MCF 10A (cell line): ENCODE measurements at regions not wholly inside any gene's neighbourhood (a gene's known extent, or its start where the extent isn't known, plus 50 kb on each side); places are given as distances from the start of the nearest gene placed in this dataset.

ENCODE experiments used
- BruUV-seq: library from RNA; stranded (reverse); fragments of 400-500 nt; replicated peaks from 2 replicates; lab custom pipeline; 2021; lab: Mats Ljungman, UMichigan
- CTCF ChIA-PET: fragments of 300-600 bp; sonication (Branson Sonifier 250); formaldehyde crosslinking; extraction: SDS; loops from one replicate; lab custom pipeline; 2021; ENCODE audit warnings: antibody characterized with exemption, inconsistent platforms; lab: Yijun Ruan, JAX
- POLR2A ChIA-PET: fragments of 300-600, 350-650 bp; sonication (Branson Sonifier 250); formaldehyde crosslinking; extraction: SDS; loops from one replicate; lab custom pipeline; 2020; ENCODE audit warnings: antibody characterized with exemption, inconsistent platforms; lab: Yijun Ruan, JAX
- DNase-seq: peaks from one replicate; pipeline ENCODE4 v3.0.0-alpha.2; 2018; ENCODE audit not compliant: unreplicated experiment
- H3K27ac Mint-ChIP-seq: one replicate; pipeline ENCODE4 v1.8.0; 2022; ENCODE audit warnings: mild to moderate bottlenecking, low read depth, mixed read lengths; ENCODE audit not compliant: unreplicated experiment
- H3K27me3 Mint-ChIP-seq: one replicate; pipeline ENCODE4 v1.8.0; 2022; ENCODE audit warnings: mixed read lengths; ENCODE audit not compliant: insufficient read depth, unreplicated experiment
- H3K36me3 Mint-ChIP-seq: one replicate; pipeline ENCODE4 v1.8.0; 2022; ENCODE audit warnings: mild to moderate bottlenecking, moderate library complexity, mixed read lengths; ENCODE audit not compliant: insufficient read depth, unreplicated experiment
- H3K4me1 Mint-ChIP-seq: one replicate; pipeline ENCODE4 v1.8.0; 2022; ENCODE audit warnings: mixed read lengths; ENCODE audit not compliant: insufficient read depth, unreplicated experiment
- H3K4me3 Mint-ChIP-seq: one replicate; pipeline ENCODE4 v1.8.0; 2022; ENCODE audit warnings: mild to moderate bottlenecking, moderate library complexity, mixed read lengths; ENCODE audit not compliant: unreplicated experiment
- H3K9me3 Mint-ChIP-seq: one replicate; pipeline ENCODE4 v1.8.0; 2022; ENCODE audit warnings: mixed read lengths; ENCODE audit not compliant: unreplicated experiment
- intact Hi-C: fragments of 100-400 bp; cut with micrococcal nuclease; formaldehyde crosslinking; loops from 2 replicates; pipeline ENCODE4 v1.14.1; 2022
- TF ChIP-seq, protein P1 (sequence below): fragments of 200-600 bp; IDR thresholded peaks from one replicate; pipeline ENCODE4 v1.8.0; 2022; ENCODE audit warnings: antibody characterized with exemption, mild to moderate bottlenecking; ENCODE audit not compliant: unreplicated experiment

DNA sequence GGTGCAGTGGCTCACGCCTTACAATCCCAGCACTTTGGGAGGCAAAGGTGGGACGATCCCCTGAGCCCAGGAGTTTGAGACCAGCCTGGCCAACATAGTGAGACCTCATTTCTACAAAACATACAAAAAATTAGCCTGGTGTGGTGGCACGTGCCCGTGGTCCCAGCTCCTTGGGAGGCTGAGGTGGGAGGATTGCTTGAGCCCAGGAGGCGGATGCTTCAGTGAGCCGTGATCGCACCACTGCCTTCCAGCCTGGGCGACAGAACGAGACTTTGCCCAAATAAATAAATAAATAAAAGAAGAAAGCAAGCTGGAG, 91.7 kb upstream of the SEC11C start:
- POLR2A ChIA-PET = no interaction called here
- no peak for DNase-seq
- Mint-ChIP-seq H3K4me1 (peaks cover 31% of the 10 kb centered on the region), H3K4me3 (no peak overlapping the region), H3K27me3 (no peaks in the 10 kb centered on the region), H3K27ac (no peak overlapping the region), H3K9me3 (no peaks in the 10 kb centered on the region), H3K36me3 (peaks cover 10% of the 10 kb centered on the region)
- intact Hi-C loops = no loop called here
- TF ChIP-seq, protein P1, sequence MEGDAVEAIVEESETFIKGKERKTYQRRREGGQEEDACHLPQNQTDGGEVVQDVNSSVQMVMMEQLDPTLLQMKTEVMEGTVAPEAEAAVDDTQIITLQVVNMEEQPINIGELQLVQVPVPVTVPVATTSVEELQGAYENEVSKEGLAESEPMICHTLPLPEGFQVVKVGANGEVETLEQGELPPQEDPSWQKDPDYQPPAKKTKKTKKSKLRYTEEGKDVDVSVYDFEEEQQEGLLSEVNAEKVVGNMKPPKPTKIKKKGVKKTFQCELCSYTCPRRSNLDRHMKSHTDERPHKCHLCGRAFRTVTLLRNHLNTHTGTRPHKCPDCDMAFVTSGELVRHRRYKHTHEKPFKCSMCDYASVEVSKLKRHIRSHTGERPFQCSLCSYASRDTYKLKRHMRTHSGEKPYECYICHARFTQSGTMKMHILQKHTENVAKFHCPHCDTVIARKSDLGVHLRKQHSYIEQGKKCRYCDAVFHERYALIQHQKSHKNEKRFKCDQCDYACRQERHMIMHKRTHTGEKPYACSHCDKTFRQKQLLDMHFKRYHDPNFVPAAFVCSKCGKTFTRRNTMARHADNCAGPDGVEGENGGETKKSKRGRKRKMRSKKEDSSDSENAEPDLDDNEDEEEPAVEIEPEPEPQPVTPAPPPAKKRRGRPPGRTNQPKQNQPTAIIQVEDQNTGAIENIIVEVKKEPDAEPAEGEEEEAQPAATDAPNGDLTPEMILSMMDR = no peak
- no TSS peak for BruUV-seq
- CTCF ChIA-PET = interaction anchor here (0.6 to 1.4 kb wide), 3 partner anchors 27 to 354 kb away, joined by 3 to 5 read pairs (median 4); no protein-coding TSS in a partner anchor

DNA sequence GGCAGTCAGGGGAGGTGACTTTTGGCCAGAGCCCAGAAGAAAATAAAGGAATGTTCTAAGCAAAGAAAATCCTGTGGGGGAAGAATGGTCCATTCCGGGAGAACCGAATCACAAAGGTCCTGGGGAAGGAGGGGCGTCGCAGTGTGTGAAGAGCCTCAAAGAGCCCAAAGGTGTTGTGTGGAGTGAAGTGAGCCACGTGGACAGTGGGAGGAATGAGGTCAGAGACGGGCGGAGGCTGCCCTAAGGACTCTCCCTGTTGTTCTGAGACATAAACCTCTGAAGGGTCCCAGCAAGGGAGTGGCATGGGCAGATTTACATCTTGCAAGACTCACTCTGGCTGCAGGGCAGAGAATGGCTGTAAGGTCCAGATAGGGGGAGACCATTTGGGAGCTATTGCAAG, 91.3 kb upstream of the SEC11C start:
- H3K9me3 Mint-ChIP-seq = no peaks in the 10 kb centered on the region
- intact Hi-C loops = no loop called here
- H3K4me3 Mint-ChIP-seq = no peak overlapping the region
- POLR2A ChIA-PET = no interaction called here
- no TSS peak for BruUV-seq
- no peak overlapping the region for H3K27ac Mint-ChIP-seq
- peaks cover 35% of the 10 kb centered on the region for H3K4me1 Mint-ChIP-seq
- H3K27me3 Mint-ChIP-seq = no peaks in the 10 kb centered on the region
- DNase-seq = no peak
- TF ChIP-seq, protein P1 = no peak
- CTCF ChIA-PET = interaction anchor here (0.6 to 1.4 kb wide), 3 partner anchors 32 to 398 kb away, joined by 3 to 5 read pairs (median 4); no protein-coding TSS in a partner anchor
- H3K36me3 Mint-ChIP-seq = peaks cover 10% of the 10 kb centered on the region

DNA sequence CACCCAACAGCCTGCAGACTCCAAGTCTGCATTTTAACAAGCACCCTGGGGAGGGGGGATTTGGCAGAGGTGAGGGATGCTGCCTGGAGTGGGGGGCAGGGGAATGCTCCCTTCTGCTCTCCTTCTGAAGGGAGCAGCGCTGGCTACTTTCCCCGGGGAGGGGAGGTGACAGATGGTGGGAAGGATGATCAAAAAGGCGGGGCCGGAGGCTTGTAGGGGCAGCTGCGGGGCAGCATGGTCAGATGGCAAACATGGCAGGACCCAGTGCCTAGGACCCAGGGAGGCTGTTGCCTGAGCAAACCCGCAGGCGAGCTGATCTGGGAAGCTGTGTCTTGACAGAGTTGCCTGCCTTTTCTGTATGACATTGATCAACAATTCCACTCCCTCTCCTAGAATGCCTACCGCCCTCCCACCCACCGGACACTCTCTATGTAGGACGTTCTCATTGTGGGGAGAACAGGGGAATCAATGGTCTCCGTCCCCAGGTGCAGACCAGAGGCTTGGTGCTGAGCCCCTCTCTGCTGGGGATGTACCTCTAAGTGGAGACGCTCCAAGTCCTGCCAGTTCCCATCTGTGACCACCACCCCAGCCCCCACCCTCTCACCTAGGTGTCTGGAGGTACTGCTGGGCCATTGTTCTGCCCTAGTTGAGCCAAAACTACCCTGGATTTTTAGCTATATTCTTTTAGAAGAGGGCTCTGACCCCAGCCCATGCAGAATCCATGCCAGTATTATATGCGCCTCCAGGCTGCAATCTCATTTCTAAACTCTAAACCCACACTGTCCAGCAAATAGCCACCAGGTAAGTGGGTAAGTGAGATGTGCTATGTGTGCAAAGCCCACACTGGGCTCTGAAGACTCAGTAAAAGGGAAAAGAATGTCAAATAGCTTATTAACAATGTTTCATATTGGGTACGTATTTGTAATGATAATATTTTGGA, 89.7 kb upstream of the SEC11C start:
- Mint-ChIP-seq H3K27me3 (no peaks in the 10 kb centered on the region), H3K36me3 (peaks cover 10% of the 10 kb centered on the region), H3K9me3 (no peaks in the 10 kb centered on the region), H3K4me1 (peaks cover 36% of the 10 kb centered on the region), H3K27ac (no peak overlapping the region), H3K4me3 (no peak overlapping the region)
- DNase-seq = no peak
- TF ChIP-seq, protein P1 = no peak
- POLR2A ChIA-PET = interaction anchor here (0.6 kb wide), 1 partner anchor 137 kb away, joined by 4 read pairs; no protein-coding TSS in a partner anchor
- intact Hi-C loops = no loop called here
- no TSS peak for BruUV-seq
- CTCF ChIA-PET = interaction anchor here (0.5 to 1.3 kb wide), 8 partner anchors 19 to 268 kb away, joined by 3 to 7 read pairs (median 3); no protein-coding TSS in a partner anchor

GRCh38 chr18:59050661-59051057, 89.0 kb upstream of the SEC11C start:
- DNase-seq = no peak
- ChIA-PET POLR2A (no interaction called here), CTCF (interaction anchor here (0.6 to 0.9 kb wide), 4 partner anchors 18 to 47 kb away, joined by 3 read pairs; no protein-coding TSS in a partner anchor)
- Mint-ChIP-seq H3K4me3 (no peak overlapping the region), H3K27ac (no peak overlapping the region), H3K36me3 (peaks cover 6% of the 10 kb centered on the region), H3K4me1 (peaks cover 36% of the 10 kb centered on the region), H3K27me3 (no peaks in the 10 kb centered on the region), H3K9me3 (no peaks in the 10 kb centered on the region)
- TF ChIP-seq, protein P1 = no peak
- BruUV-seq = no TSS peak
- intact Hi-C loops = no loop called here
